GM04504 (cell line): ENCODE measurements at regions not wholly inside any gene's neighbourhood (a gene's known extent, or its start where the extent isn't known, plus 50 kb on each side); places are given as distances from the start of the nearest gene placed in this dataset.
A peak's percentile ranks its signal among the peaks of the same experiment; 100 is the strongest.

Experiments used
- DNase-seq: peaks from one replicate; pipeline ENCODE4 v3.0.0-alpha.2; 2012; ENCODE audit warnings: low read depth

DNA sequence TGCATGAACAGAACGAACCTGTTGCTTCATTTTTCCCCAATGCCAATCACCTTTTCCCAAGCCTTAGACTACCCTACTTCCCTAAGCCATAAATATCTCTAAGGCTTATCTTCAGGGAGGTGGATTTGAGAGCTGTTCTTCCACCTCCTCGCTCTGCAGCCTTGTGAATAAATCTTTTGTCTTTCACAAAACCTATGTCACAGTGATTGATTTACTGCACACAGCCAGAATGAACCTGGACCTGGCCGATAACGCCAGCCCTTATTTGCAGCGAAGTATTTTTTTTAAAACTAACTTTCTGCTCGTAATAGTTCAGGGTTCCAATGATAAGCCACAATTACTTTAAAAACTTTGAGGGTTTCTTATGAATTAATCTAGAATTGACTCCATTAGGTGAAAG lies 632.6 kb downstream of the PTPRU start:
- DNase-seq, result no peak

DNA sequence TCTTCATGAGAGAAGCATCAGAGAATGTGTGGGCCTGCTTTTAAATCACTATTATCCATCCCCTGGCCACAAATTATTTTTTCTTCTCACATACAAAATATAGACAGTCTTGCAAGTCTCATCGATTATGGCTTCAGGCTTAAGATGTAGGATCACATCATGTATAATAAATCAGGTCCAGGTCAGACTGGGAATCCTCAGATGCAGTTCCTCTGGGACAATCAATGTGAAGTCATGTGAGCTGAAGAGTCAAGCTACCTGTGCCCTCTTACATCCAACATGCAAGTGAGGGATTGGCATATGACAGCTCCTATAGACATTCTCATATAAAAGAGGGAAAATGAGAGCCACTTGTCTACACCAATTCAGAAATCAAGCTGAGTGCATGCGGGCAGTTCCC lies 631.8 kb downstream of the PTPRU start:
- DNase-seq, result no peak

DNA sequence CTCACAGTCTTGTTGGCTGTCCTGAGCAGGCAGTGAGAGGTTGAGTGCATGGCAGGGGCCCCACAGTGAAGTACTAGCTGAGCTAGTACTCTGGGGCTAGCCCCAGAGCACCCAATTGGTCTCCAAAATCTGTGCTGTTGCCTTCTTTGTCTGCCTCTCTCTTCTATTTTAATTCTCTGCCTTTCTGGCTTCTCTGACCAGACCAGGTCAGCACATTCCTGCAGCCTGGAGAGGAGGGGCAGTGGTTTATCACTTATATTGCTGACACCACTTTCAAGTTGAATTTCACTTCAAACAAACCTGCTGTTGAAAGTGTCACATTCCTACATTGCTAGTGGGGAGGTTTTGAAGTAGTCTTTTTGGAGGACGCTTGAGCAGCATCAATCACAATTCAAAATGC lies 628.7 kb downstream of the PTPRU start:
- DNase-seq, result no peak

DNA sequence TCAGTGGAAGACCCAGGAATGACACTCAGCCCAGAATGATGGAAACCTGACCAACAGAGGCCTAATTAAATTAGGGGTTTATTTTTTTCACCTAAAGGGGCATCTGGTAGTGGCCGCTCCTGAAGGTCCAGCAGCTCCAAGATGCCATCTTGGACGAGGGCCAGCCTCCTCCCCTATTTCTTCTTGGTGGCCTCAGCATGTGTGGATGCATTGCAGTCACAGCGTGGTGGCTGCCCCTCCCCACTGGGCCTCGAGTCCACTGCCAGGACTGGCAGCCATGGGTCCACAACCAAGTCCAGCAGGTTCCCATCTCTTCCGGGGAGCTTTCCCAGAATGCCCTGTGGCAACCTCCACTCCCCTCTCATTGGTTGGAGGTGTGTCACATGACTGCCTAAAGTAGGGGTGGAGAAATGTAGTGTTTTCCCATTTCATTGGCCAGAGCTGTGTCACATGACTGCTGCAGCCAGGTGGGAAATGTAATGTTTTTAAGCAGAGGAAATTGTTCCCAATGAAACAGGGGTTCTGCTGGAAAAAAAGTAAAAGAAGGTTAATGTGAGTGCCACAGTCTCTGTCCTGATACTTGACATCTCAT lies 628.2 kb downstream of the PTPRU start:
- DNase-seq, result no peak

DNA sequence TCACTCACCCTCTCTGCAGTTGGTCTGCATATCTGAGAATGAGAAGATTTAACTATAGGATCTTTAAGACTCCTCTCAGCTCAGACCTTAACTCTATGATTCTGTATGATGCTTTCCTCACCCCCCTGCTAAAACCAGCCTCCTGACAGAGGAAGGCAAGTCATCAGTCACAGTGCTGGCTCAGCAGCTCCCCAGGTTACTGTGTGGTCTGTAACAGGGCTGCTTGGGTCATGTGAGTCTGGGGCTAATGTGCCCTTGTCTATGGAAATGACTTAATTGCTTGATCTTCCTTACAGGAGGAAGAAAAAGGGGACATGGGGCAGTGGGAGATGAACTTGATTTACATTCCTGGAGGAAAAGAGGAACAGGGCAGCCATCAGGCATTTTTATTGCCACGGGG lies 625.6 kb downstream of the PTPRU start:
- no peak for DNase-seq

DNA sequence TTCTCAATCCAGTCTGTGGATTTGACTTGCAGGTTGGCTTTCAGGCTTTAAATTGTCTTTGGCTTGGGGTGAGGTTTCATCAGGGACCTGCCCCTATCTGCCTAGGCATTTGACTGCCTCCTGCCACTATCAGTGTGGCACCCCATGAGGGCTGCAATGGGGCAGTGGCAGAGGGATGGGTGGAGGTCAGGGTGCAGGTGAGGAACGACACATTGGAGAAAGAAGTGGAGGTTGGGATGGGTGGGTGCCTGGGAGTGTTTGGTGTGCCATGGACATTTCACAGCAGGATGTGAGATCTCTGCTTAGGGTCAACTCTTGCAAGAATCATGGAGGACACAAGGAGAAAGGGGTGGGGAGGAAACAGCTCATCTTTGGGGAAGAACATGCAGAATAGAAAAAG lies 625.1 kb downstream of the PTPRU start:
- no peak for DNase-seq

DNA sequence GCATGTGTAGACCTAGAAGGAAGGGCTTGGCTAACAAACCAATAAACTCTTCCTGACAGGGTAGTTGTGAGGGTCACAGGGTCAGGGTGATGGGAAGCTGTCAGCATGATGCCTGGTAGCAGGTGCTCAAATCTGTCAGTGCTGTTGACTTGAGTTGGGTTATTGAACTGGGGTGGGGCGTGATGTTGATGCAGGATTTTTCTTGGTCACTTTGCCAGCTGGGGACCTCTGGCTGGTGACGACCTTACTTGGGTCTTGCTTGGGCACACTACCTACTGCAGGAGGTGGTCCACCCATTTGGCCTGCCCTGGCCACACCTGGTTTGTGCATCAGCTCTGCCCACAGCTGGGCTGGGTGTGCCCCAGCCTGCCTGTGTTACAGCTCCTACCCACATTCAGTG lies 624.4 kb downstream of the PTPRU start:
- DNase-seq, result no peak

DNA sequence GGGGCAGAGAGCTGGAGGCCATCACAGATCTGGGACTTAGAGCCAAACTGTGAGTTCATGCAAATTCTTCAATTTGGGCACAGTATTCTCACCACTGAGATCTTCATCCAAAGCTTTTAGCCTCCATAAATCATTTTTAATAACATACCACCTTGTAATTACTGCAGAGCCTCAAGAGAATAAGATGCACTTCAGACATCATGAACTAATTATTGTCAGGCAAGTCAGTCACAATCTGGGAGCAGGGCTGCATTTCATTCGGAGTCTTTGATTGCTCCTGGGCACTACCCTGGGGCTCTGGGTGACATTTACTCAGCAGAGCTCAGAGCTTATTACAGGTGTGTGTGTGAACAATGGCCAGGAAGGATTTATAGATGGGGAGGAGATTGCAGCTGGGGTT lies 623.7 kb downstream of the PTPRU start:
- DNase-seq, result no peak

DNA sequence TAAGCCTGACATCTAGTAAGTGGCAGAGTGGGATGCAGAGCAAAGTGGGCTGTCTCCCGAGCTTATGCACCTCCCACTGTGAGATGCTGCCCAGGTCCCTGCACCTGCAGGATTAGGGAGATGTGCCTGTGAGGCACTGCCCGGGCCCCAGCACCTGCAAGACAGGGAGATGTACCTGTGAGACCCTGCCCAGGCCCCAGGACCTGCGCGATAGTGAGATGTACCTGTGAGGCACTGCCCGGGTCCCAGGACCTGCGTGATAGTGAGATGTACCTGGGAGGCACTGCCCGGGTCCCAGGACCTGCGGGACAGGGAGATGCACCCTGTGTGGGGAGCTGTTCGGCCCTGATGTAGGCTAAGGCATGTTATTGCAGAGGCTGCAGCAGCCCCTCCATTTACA lies 622.8 kb downstream of the PTPRU start:
- no peak for DNase-seq

DNA sequence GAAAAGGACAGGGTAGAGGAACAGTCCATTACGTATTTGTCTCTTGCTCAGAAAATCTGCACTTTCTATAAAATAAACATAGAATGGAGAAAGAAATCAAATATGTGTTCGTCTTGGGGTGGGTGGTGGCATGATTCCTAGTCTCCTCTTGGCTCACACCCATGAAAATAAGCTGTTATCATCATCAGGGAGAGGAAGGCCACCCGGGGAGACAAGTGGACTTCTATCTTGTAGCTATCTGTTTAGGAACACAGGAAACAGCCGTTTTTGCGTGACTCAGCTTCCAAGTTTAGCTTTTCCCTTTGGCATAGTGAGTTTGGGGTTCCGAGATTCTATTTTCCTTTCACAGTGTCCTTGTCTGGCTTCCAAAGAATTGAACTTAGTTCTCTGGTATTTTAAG lies 622.3 kb downstream of the PTPRU start:
- DNase-seq, result no peak

DNA sequence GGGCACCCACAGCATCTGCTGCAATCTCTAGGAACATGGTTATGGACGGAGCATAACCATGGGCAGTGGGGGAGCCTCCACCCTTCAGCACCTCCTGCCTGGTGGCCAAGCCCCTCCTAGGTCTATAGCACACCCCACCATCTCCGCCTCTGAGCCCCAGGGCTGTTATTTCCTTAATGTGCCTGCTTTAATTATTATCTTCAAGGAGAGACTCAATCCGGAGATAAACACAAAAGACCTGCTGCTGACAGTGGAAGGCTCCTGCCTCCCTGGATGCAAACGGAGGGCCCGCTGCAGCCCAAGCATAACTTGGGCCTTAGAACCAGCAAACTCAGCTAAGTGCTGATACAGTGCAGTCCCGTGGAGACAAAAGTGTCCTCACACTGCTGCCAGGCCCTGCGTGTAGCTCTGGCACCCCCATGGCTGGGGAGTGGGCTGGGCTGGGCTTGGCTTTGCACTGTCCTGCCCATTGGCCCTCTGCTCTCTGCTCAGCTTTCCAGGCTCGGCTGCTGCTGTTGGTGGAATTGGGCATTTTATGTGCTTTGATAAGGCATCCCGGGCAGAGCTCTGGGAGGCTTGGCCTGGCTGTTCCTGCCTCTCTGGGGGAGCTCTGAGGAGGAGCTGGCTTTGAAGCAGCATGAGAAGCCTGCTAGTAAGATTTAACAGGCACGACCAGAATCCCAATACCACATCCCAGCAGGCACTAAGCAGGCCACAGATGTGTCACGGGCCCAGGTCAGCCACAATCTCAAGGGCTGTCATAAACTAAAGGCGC lies 620.2 kb downstream of the PTPRU start:
- DNase-seq, result no peak

DNA sequence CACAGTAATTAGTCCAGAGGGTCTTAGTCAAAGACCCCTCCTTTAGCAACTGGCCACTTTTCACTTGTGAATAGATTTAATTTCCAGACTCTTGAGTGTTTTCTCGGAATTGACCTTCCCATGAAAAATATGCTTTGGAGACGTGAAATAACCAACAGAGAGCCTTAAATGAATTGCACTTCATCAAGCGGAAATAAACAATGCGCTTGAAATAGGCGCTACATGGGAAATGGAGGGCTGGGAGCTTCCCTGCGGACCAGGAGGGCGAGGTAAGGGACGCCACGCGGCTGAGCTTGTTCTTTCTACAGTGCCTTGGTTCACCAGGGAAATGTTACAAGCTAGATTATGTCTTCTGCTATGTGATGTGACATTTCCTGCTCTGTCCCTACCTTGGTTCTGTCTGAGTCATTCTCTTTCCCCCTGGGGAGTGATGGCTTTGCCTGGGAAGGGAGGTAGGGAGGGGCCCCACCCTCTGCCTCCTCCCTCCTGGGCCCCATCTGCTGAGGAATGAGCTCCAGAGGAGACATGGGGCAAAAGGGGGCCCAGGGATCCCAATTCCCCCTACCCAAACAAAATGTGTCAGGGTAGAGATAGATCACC lies 619.3 kb downstream of the PTPRU start:
- DNase-seq, result no peak

DNA sequence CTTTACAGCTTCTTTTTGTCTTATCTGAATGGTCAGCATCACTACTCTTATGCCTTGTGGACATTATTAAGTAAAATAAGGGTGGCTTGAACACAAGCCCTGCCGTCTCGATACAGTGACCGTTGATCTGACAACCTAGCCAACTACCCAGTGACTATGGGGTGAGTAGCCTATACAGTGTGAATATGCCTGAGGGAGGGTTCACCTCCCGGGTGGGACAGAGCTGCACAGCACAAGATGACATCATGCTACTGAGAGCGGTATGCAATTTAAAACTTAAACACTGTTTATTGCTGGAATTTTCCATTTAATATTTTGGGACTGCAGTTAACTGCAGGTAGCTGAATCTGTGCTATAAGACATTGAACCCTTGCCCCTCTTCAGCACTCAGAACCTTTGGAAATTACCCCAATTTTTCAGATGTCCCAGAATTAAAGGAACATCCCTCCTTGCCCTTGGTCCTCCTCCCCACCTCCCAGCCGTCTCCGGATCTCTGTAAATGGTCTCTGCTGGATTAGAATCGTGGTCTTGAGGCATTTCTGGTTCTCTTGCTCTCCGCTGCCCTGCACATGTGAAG lies 618.5 kb downstream of the PTPRU start:
- DNase-seq, result no peak

DNA sequence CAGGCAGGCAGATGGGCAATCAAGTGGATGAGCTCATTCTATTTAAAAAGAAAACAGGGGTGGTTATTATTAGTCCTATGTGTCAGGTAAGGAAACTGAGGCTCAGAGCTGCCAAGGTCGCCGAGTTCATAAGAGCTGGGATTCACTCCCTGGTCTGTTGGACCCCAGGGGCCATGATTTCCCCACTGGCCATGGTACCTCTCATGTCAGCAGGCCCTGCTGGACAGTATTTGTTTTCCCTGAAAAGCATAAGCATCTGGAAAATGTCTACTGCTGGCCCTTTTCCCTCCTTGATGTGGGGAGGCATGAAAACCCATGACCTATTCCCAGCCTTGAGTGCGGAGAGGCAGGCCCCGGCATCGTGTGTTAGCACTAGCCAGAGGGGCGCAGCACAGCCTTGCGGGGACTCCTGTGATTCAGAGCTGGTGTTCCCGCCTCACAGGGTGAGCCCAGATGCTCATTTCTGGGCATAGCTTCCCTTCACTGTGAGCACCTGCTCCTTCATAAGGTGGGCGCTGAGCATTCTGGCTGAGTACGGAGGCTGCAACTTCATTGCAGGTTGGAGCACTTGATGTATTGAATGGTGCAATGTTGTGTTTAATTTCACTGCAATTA lies 617.5 kb downstream of the PTPRU start:
- no peak for DNase-seq

DNA sequence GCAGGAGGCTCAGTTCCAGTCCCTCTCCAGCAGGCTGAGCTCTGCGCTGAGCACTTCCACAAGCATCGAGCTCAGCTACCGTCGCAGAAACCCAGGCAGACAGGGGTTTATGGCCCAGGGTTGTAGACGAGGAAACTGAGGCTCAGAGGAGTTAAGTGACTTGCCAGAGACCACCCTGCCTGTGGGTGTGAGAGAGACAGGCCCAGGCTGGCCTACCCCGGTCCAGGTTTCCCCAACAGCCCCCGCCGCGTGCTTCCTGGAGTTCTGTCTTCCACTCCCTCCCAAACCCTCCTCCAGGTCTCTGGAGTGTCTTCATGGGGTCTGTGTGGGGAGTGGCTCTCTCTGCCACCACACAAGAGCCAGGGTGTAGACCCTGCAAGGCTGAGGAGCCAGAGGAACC lies 615.9 kb downstream of the PTPRU start:
- DNase-seq, result no peak

DNA sequence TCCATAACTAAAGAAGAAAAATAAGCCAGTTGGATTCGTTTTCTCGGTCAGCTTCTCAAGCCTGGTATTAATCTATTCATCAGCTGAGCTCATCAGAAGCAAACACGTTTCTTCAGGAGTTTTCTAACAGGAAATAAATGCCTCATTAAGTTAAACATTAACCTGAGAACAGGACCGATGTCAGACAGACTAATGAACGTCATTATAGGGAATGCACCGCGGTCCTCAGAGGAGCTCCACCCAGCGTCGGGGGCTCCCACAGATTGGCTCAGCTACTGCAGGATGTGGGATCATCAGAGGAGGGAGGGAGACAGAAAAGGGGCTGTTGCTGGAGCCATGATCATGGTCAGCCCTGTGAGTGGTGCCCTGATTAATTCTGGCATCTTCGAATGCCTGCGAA lies 615.4 kb downstream of the PTPRU start:
- no peak for DNase-seq

DNA sequence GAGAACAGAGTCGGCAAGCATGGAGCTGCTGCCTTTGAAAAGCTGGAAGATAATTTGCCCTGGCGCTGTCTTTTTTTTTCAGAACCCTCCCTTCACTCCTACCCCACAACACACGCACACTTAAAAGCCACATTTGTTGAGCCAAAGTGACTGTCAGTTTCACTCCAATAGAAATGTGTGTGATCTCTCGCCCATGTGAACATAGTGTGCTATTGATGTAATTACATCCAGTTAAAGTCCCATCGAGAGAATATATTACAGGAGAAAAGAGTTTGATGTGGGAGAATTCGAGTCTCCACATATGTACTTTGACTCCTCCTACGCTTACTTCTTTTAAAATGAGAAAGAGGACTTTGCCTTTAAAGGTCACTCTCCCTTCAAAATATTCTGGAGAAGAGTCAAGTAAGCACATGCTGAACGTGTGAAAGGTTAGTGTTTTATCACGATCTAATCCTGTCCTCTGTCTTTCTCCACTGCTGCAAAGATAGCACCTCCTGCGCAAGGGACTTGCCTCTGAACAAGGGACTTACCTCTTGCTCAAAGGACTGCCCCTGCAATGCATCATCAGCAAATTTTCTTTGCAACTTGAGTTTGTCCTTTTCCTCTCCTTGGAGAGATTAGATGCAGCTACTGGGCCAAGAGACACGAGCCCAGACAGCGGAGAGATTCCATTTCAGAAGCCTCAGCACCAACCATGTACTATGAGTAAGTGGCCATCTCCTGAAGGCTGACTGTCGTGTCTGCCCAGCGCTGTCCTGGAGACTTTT lies 613.9 kb downstream of the PTPRU start:
- no peak for DNase-seq

DNA sequence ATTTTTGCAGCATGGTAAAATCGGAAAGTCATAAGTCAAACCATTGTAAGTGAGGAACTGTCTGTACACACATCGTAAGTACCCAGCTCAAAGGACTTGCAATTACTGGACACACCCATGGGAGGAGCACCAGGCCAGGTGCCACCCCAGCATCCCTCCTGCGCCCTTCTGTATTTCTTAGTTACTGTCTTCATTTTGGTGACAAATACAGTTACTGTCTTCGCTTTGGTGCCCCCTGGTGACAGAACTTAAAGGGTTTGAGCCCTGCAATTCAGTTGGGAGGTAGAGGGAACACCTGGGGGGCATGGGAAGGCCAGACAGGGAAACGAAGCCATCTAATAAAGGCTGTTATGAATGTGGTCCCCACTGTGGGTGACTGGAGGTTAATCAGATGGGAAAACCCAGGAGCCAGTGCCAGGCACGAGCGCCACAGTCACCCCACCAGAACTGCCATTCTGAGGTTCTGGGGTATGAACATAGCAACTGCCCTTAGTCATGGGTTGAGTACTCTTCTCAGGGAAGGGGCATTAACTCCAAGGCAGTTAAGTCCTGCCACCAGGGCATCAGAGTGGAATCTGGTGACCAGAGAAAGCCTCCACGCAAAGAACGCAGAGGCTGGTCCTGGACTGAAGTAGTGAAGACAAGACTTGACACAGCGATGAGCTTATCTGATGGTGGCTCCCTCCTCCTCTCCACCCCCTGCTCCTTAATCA lies 612.9 kb downstream of the PTPRU start:
- DNase-seq, result peak; percentile 15

DNA sequence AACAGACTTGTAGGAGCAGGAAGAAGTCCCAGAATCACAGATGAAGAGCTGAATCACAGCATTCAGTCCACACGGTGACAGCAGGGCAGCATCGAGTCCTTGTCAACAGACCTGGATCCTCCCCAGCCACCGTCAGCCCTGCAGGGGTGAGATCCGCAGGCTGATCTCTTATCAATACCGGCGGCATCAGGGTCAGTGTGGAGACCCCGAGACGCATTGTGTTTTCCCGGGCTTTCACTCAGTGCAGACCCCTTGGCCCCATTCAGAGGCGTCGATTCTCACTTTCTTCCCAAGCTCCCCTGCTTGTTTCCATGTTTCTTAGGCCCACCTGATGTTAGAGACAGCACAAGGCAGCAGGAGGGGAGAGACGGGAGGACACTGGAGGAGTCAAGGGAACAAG lies 609.6 kb downstream of the PTPRU start:
- no peak for DNase-seq

DNA sequence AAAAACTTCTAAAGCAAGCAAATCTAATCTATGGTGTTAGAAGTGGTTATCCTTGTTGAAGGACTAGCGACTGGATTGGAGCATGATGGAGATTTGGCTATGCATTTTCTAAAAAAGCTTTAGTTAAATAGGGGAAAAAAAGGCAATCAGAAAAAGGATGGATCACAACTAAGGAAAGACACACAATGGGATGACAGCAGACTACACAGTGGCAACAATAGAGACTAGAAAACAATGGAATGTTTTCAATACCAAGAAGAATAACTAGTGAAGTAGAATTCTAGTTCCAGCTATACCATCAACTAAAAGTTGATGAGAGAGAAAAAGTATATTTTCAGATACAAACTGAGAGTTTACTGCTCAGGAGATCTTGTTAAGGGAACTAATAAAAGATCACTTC lies 605.8 kb downstream of the PTPRU start:
- no peak for DNase-seq

DNA sequence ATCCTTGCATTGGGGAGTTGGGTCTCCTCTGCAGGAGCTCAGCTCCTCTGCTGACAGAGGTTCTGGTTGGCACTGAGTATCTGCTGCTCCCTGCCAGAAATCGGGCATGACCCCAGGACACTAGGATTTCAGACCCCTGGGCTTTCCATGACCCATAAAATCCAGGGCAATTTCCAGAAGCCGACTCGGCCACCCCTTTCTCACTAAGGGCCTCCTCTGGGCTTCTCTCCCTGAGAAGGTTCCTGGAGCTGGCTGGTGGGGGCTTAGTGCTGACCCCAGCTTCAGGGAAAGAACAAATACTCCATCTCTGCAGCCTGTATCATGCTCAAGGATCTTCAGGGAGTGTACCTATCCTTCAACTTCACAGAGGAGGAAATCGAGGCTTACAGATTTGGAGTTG lies 603.4 kb downstream of the PTPRU start:
- no peak for DNase-seq
